ENCODE measurements at regions not wholly inside any gene's neighbourhood (a gene's known extent, or its start where the extent isn't known, plus 50 kb on each side); places are given as distances from the start of the nearest gene placed in this dataset.

DNA sequence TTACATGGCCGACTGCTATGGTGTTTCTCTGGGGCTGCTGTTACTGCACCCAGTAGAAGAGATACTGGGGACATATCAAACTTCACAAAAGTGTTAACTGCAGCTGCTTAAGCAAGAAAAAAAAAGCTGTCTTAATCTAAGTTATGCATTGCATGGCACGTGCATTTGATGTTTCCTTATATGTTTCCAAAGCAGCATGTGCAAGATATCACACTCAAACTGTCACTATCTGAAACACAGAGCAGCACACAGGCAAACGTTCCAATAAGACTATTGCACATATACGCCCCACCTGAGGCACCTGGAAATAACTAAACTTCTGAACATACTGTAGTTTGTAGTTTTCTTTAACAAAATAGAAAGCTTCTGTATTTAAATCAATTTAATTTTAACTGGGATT, 671.4 kb upstream of the ADGRL2 start:
- TF ChIP-seq CTCF (conservative IDR thresholded peaks at IDR 0.05; ENCODE audit: low read depth, low read length): no peak
- no peak overlapping the region for H3K4me3 ChIP-seq (ENCODE audit: low read length)
- DNase-seq (ENCODE audit: low read depth): no peak

DNA sequence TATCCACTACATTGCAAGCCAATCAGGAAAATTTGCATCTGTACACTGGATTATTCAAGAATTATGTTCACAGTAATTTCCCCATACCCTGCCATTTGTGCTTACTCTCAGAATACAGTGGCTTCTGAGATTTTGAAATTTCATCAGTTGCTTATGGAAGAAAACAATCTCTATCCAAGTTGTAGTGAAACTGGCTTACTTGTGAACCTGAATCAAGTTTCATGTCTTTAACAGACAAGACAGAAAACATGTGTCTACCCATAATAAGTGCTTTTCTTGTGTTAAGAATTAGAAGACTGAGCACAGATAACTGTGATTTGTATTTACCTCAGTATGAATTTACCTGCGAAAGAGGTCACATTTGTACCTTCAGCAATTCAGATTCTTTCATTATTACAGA, 672.7 kb upstream of the ADGRL2 start:
- DNase-seq (ENCODE audit: low read depth): no peak
- no peak for TF ChIP-seq CTCF (conservative IDR thresholded peaks at IDR 0.05; ENCODE audit: low read depth, low read length)
- no peak overlapping the region for H3K4me3 ChIP-seq (ENCODE audit: low read length)

GRCh38 chr1:81126989-81127581, 673.6 kb upstream of the ADGRL2 start:
- peak; percentile 97 for DNase-seq (ENCODE audit: low read depth)
- no peak for TF ChIP-seq CTCF (conservative IDR thresholded peaks at IDR 0.05; ENCODE audit: low read depth, low read length)

GRCh38 chr1:81125672-81126071, 675.1 kb upstream of the ADGRL2 start:
- no peak for DNase-seq (ENCODE audit: low read depth)
- TF ChIP-seq CTCF (conservative IDR thresholded peaks at IDR 0.05; ENCODE audit: low read depth, low read length): no peak
- H3K4me3 ChIP-seq (ENCODE audit: low read length): no peak overlapping the region

More at GRCh38 chr1:81126989-81127581, 673.6 kb upstream of the ADGRL2 start:
- no peak overlapping the region for H3K4me3 ChIP-seq (ENCODE audit: low read length)

DNA sequence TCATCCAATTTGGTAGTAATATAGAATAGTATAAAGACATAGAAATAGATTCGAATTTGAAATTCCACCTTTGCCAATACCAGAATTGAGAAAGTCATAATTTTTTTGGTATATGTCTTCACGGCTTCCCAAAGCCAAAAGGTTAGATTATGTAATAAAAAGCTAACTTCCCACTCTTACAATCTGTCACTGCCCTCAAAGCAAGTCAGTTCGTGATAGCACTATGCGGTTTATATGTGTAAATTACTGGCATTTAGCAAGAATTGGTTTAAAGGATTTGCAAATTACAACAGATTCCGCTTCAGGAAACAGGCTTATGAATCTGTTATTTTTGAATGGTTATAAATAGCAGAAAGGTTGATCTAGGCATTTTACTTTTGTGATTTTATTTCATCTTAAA, 679.4 kb upstream of the ADGRL2 start:
- TF ChIP-seq CTCF (conservative IDR thresholded peaks at IDR 0.05; ENCODE audit: low read depth, low read length): no peak
- no peak for DNase-seq (ENCODE audit: low read depth)

GRCh38 chr1:81119319-81119718, 681.4 kb upstream of the ADGRL2 start:
- DNase-seq (ENCODE audit: low read depth): no peak
- H3K4me3 ChIP-seq (ENCODE audit: low read length): no peak overlapping the region
- no peak for TF ChIP-seq CTCF (conservative IDR thresholded peaks at IDR 0.05; ENCODE audit: low read depth, low read length)

More for the DNA sequence above, 679.4 kb upstream of the ADGRL2 start:
- H3K4me3 ChIP-seq (ENCODE audit: low read length): no peak overlapping the region

GRCh38 chr1:81118550-81118949, 682.2 kb upstream of the ADGRL2 start:
- TF ChIP-seq CTCF (conservative IDR thresholded peaks at IDR 0.05; ENCODE audit: low read depth, low read length): no peak
- no peak for DNase-seq (ENCODE audit: low read depth)
- no peak overlapping the region for H3K4me3 ChIP-seq (ENCODE audit: low read length)
